SK-N-SH (cell line): ENCODE measurements at regions not wholly inside any gene's neighbourhood (a gene's known extent, or its start where the extent isn't known, plus 50 kb on each side); places are given as distances from the start of the nearest gene placed in this dataset.

ENCODE experiments used
- CTCF ChIA-PET: fragments of 300-600, 350-600 bp; formaldehyde crosslinking; extraction: SDS; loops from one replicate; lab custom pipeline; 2021; lab: Yijun Ruan, JAX
- POLR2A ChIA-PET: fragments of 350-600 bp; sonication (Branson Sonifier 250); formaldehyde crosslinking; extraction: SDS; loops from one replicate; lab custom pipeline; 2020; ENCODE audit warnings: antibody characterized with exemption, inconsistent platforms; lab: Yijun Ruan, JAX
- DNase-seq: peaks from one replicate; pipeline ENCODE4 v3.0.0; 2012
- H2AFZ ChIP-seq: fragments of 200-600 bp; sonication (generic); 2 replicates; pipeline ENCODE4 v1.8.1; 2016; ENCODE audit warnings: antibody characterized with exemption, mild to moderate bottlenecking, low read depth
- H3F3A ChIP-seq: fragments of 200-600 bp; sonication (generic); replicated peaks from 2 replicates; pipeline ENCODE3; 2016; ENCODE audit warnings: antibody characterized with exemption, mild to moderate bottlenecking; ENCODE audit not compliant: insufficient read depth
- H3K27ac ChIP-seq, 2 experiments: fragments of 200-500 bp in 1 of 2; fragments of 200-600 bp in 1 of 2; sonication (Bioruptor generic) in 1 of 2; sonication (generic), shearing (Covaris generic) in 1 of 2; 2 replicates each; pipeline versions ENCODE4 v1.5.1 to v1.6.1; 2014 to 2016; ENCODE audit warnings: low read depth in 2 of 2, inconsistent platforms in 1 of 2, low read length in 1 of 2, mild to moderate bottlenecking in 1 of 2, mixed read lengths in 1 of 2
- H3K27me3 ChIP-seq: fragments of 200-600 bp; sonication (generic), shearing (Covaris generic); 2 replicates; pipeline ENCODE4 v1.6.1; 2016; ENCODE audit warnings: mixed run types; ENCODE audit not compliant: insufficient read depth
- H3K36me3 ChIP-seq, 2 experiments: fragments of 200-500 bp in 1 of 2; fragments of 200-600 bp in 1 of 2; sonication (Bioruptor generic) in 1 of 2; sonication (generic) in 1 of 2; replicated peaks in 1 of 2; 2 replicates each; pipeline versions ENCODE3 to v1.5.1; 2014 to 2016; ENCODE audit warnings: low read length in 1 of 2, mild to moderate bottlenecking in 1 of 2; ENCODE audit not compliant: insufficient read depth in 2 of 2, control insufficient read depth in 1 of 2
- H3K4me1 ChIP-seq, 2 experiments: fragments of 200-500 bp in 1 of 2; fragments of 200-600 bp in 1 of 2; sonication (Bioruptor generic) in 1 of 2; sonication (generic), shearing (Covaris generic) in 1 of 2; 2 replicates each; pipeline versions ENCODE4 v1.5.1 to v1.6.1; 2014 to 2016; ENCODE audit warnings: low read depth in 1 of 2, low read length in 1 of 2, mixed run types in 1 of 2; ENCODE audit not compliant: insufficient read depth in 2 of 2, control insufficient read depth in 1 of 2
- H3K4me2 ChIP-seq: fragments of 200-600 bp; sonication (generic), shearing (Covaris generic); 2 replicates; pipeline ENCODE4 v1.6.1; 2017; ENCODE audit warnings: mixed run types
- H3K4me3 ChIP-seq, 2 experiments: fragments of 200-500 bp in 1 of 2; fragments of 200-600 bp in 1 of 2; sonication (Bioruptor generic) in 1 of 2; sonication (generic), shearing (Covaris generic) in 1 of 2; 2 replicates each; pipeline versions ENCODE4 v1.5.1 to v1.8.1; 2014 to 2016; ENCODE audit warnings: low read depth in 2 of 2, inconsistent platforms in 1 of 2, low read length in 1 of 2, mild to moderate bottlenecking in 1 of 2, mixed read lengths in 1 of 2, moderate library complexity in 1 of 2
- H3K79me2 ChIP-seq: fragments of 200-600 bp; sonication (generic); 2 replicates; pipeline ENCODE4 v1.8.1; 2017; ENCODE audit warnings: mild to moderate bottlenecking; ENCODE audit not compliant: insufficient read depth
- H3K9ac ChIP-seq: fragments of 200-600 bp; sonication (generic); 2 replicates; pipeline ENCODE4 v1.6.1; 2017; ENCODE audit warnings: mixed run types
- H3K9me2 ChIP-seq: fragments of 200-600 bp; sonication (generic); 2 replicates; pipeline ENCODE4 v1.6.1; 2017; ENCODE audit warnings: mixed run types
- H3K9me3 ChIP-seq: fragments of 200-600 bp; sonication (generic); 2 replicates; pipeline ENCODE4 v1.6.1; 2017; ENCODE audit warnings: mixed run types, mild to moderate bottlenecking, moderate library complexity
- H4K20me1 ChIP-seq: fragments of 200-600 bp; sonication (generic); 2 replicates; pipeline ENCODE4 v1.6.1; 2017; ENCODE audit warnings: mild to moderate bottlenecking, mixed run types; ENCODE audit not compliant: insufficient read depth
- CHD2 ChIP-seq: fragments of 150-350 bp; IDR thresholded peaks from 2 replicates; pipeline ENCODE4 v1.6.1; 2018; ENCODE audit warnings: low read length; ENCODE audit not compliant: partially characterized antibody
- CTCF ChIP-seq: fragments of 200-600 bp; sonication (generic); IDR thresholded peaks from 2 replicates; pipeline ENCODE4 v1.6.1; 2017; ENCODE audit warnings: antibody characterized with exemption, mild to moderate bottlenecking, moderate library complexity
- FOSL2 ChIP-seq: IDR thresholded peaks from 2 replicates; pipeline ENCODE4 v1.4.0; 2012; ENCODE audit warnings: low read depth, mild to moderate bottlenecking, moderate library complexity, borderline replicate concordance
- FOXJ3 ChIP-seq: sonication (generic); formaldehyde crosslinking; IDR thresholded peaks from 2 replicates; pipeline ENCODE4 v1.5.1; 2020; ENCODE audit warnings: mild to moderate bottlenecking, missing genetic modification reagents
- FOXM1 ChIP-seq: IDR thresholded peaks from 2 replicates; pipeline ENCODE4 v1.4.0; 2012; ENCODE audit warnings: low read depth, mild to moderate bottlenecking
- GABPA ChIP-seq: IDR thresholded peaks from 2 replicates; pipeline ENCODE4 v1.4.0; 2012; ENCODE audit warnings: low read depth, mild to moderate bottlenecking
- MAX ChIP-seq: IDR thresholded peaks from 2 replicates; pipeline ENCODE4 v1.4.0; 2012; ENCODE audit warnings: low read depth
- MEF2A ChIP-seq: IDR thresholded peaks from 2 replicates; pipeline ENCODE4 v1.4.0; 2012; ENCODE audit warnings: low read depth, borderline replicate concordance
- NFIC ChIP-seq: IDR thresholded peaks from 2 replicates; pipeline ENCODE4 v1.4.0; 2012; ENCODE audit warnings: borderline replicate concordance
- POLR2AphosphoS5 ChIP-seq: IDR thresholded peaks from 2 replicates; pipeline ENCODE4 v1.6.1; 2012; ENCODE audit warnings: low read depth, low read length
- RAD21 ChIP-seq: IDR thresholded peaks from 2 replicates; pipeline ENCODE4 v1.6.1; 2012; ENCODE audit warnings: mild to moderate bottlenecking, low read length
- RFX5 ChIP-seq: IDR thresholded peaks from 2 replicates; pipeline ENCODE4 v1.6.1; 2012; ENCODE audit warnings: mild to moderate bottlenecking, improper control_type of control experiment, low read length
- SMC3 ChIP-seq: IDR thresholded peaks from 2 replicates; pipeline ENCODE4 v1.6.1; 2012; ENCODE audit warnings: low read depth, low read length, improper control_type of control experiment
- USF1 ChIP-seq: IDR thresholded peaks from 2 replicates; pipeline ENCODE4 v1.4.0; 2012; ENCODE audit warnings: low read depth, borderline replicate concordance
- YY1 ChIP-seq: IDR thresholded peaks from 2 replicates; pipeline ENCODE4 v1.4.0; 2012; ENCODE audit warnings: low read depth, mild to moderate bottlenecking
- WGBS: methylation state at CpG from one replicate; pipeline ENCODE4 v1.1.6; 2017; ENCODE audit warnings: low lambda C conversion rate; 5-methylcytosine and 5-hydroxymethylcytosine counted together

GRCh38 chr4:79057772-79058171, 118.5 kb upstream of the PAQR3 start:
- Histone ChIP-seq H3K4me2 (no peak overlapping the region), H4K20me1 (no peaks in the 10 kb centered on the region), H3K9ac (no peak overlapping the region), H3K36me3 (no peaks in the 10 kb centered on the region), H3K9me2 (no peaks in the 10 kb centered on the region), H3K27me3 (no peaks in the 10 kb centered on the region), H3K4me1 (no peaks in the 10 kb centered on the region; a peak in 1 of 4 replicates), H2AFZ (no peak overlapping the region), H3K27ac (no peak overlapping the region), H3K79me2 (no peaks in the 10 kb centered on the region), H3F3A (no peaks in the 10 kb centered on the region)
- POLR2A ChIA-PET, result no interaction called here
- CTCF ChIA-PET, result no interaction called here
- DNase-seq, result no peak
- WGBS, result 42% methylated on average over 2 of the region's 2 CpGs
- TF ChIP-seq SMC3 (no peak), FOXM1 (no peak), CHD2 (no peak), GABPA (no peak), RFX5 (no peak), POLR2AphosphoS5 (no peak), RAD21 (no peak), FOSL2 (no peak), NFIC (no peak), MEF2A (no peak), CTCF (no peak), MAX (no peak), USF1 (no peak), FOXJ3 (CRISPR knock-in tag) (no peak)
- TF ChIP-seq, all 33 proteins: peak for 0
- Histone ChIP-seq H3K9me3 (no peaks in the 10 kb centered on the region), H3K4me3 (no peak overlapping the region)

GRCh38 chr4:79053754-79054153, 114.5 kb upstream of the PAQR3 start:
- Histone ChIP-seq H3K4me3 (no peak overlapping the region), H3K27me3 (no peaks in the 10 kb centered on the region), H4K20me1 (no peaks in the 10 kb centered on the region), H3K9me2 (no peaks in the 10 kb centered on the region), H3F3A (no peaks in the 10 kb centered on the region), H3K36me3 (no peaks in the 10 kb centered on the region), H2AFZ (no peak overlapping the region), H3K4me2 (no peak overlapping the region), H3K27ac (no peak overlapping the region), H3K79me2 (no peaks in the 10 kb centered on the region), H3K4me1 (no peaks in the 10 kb centered on the region; a peak in 1 of 4 replicates), H3K9ac (no peak overlapping the region), H3K9me3 (no peaks in the 10 kb centered on the region)
- no peak for TF ChIP-seq USF1
- no peak for TF ChIP-seq CTCF
- no peak for TF ChIP-seq CHD2
- TF ChIP-seq YY1, result no peak
- ChIA-PET POLR2A (no interaction called here), CTCF (interaction anchor here (1.0 to 1.6 kb wide), 2 partner anchors 12 to 98 kb away, joined by 3 to 5 read pairs; no protein-coding TSS in a partner anchor)
- DNase-seq, result no peak
